B cell (primary cell): ENCODE measurements at regions not wholly inside any gene's neighbourhood (a gene's known extent, or its start where the extent isn't known, plus 50 kb on each side); places are given as distances from the start of the nearest gene placed in this dataset.

Experiments used
- ATAC-seq: fragments of 200-7000 bp; cut with Tn5 transposase; one replicate; pipeline ENCODE4 v1.10.0; 2021; ENCODE audit warnings: low read depth, mild to moderate bottlenecking, moderate number of reproducible peaks, moderate library complexity
- CTCF ChIA-PET: fragments of 350-600 bp; sonication (Branson Sonifier 250); formaldehyde crosslinking; loops from one replicate; lab custom pipeline; 2021; ENCODE audit warnings: antibody characterized with exemption, inconsistent platforms; lab: Charles Lee
- POLR2A ChIA-PET: fragments of 350-600 bp; sonication (Branson Sonifier 250); formaldehyde crosslinking; loops from one replicate; lab custom pipeline; 2021; ENCODE audit warnings: antibody characterized with exemption; lab: Charles Lee
- DNase-seq: peaks from one replicate; pipeline ENCODE4 v3.0.0; 2013
- H2AFZ ChIP-seq: 2 replicates; pipeline ENCODE4 v1.6.1; 2012; ENCODE audit warnings: mild to moderate bottlenecking, low read depth, low read length; ENCODE audit not compliant: insufficient read depth, poor library complexity, severe bottlenecking
- H3K27ac ChIP-seq, 2 donors: 1 replicate in 1 of 2; 2 replicates in 1 of 2; pipeline ENCODE4 v1.5.1; 2012 to 2013; ENCODE audit warnings: low read length in 2 of 2, mild to moderate bottlenecking in 2 of 2, moderate library complexity in 1 of 2
- H3K27me3 ChIP-seq, 4 experiments: fragments of 200-600 bp in 1 of 4; sonication (generic) in 1 of 4; replicated peaks in 1 of 4; 1 replicate in 2 of 4; 2 replicates in 2 of 4; pipeline versions ENCODE4 v1.6.1 to v1.7.0; 2013 to 2016; ENCODE audit warnings: low read length in 3 of 4, mild to moderate bottlenecking in 2 of 4, mixed read lengths in 1 of 4, moderate library complexity in 1 of 4; ENCODE audit not compliant: insufficient read depth in 4 of 4, control insufficient read depth in 3 of 4; ENCODE audit errors: control extremely low read depth in 1 of 4
- H3K36me3 ChIP-seq, 2 experiments: replicated peaks in 1 of 2; 1 replicate in 1 of 2; 2 replicates in 1 of 2; pipeline versions ENCODE4 v1.6.1 to v1.7.1; 2013; ENCODE audit warnings: low read length in 1 of 2; ENCODE audit not compliant: insufficient read depth in 2 of 2, control insufficient read depth in 1 of 2; ENCODE audit errors: control extremely low read depth in 1 of 2, extremely low read depth in 1 of 2
- H3K4me1 ChIP-seq, 2 donors: fragments of 200-600 bp in 1 of 2; sonication (generic) in 1 of 2; 1 replicate in 1 of 2; 2 replicates in 1 of 2; pipeline versions ENCODE4 v1.5.1 to v1.6.1; 2013 to 2017; ENCODE audit warnings: low read length in 2 of 2; ENCODE audit not compliant: control insufficient read depth in 2 of 2, insufficient read depth in 2 of 2
- H3K4me2 ChIP-seq: replicated peaks from 2 replicates; pipeline ENCODE3; 2012; ENCODE audit warnings: mild to moderate bottlenecking, low read depth, low read length; ENCODE audit not compliant: poor library complexity, severe bottlenecking
- H3K4me3 ChIP-seq, 5 experiments: fragments of 200-600 bp in 1 of 5; sonication (generic) in 1 of 5; 1 replicate in 3 of 5; 2 replicates in 2 of 5; pipeline versions ENCODE4 v1.5.1 to v1.7.0; 2011 to 2016; ENCODE audit warnings: low read length in 4 of 5, mild to moderate bottlenecking in 4 of 5, low read depth in 2 of 5, control low read depth in 1 of 5, moderate library complexity in 1 of 5; ENCODE audit not compliant: insufficient read depth in 1 of 5; ENCODE audit errors: control extremely low read depth in 1 of 5, extremely low read depth in 1 of 5
- H3K79me2 ChIP-seq: fragments of 200-600 bp; sonication (generic); one replicate; pipeline ENCODE4 v1.6.0; 2016; ENCODE audit warnings: low read length; ENCODE audit not compliant: control insufficient read depth, insufficient read depth
- H3K9ac ChIP-seq: fragments of 200-600 bp; sonication (generic); 2 replicates; pipeline ENCODE4 v1.6.1; 2017; ENCODE audit warnings: mild to moderate bottlenecking, low read length, moderate library complexity
- H3K9me3 ChIP-seq, 3 donors: one replicate each; pipeline versions ENCODE4 v1.6.1 to v1.7.1; 2013; ENCODE audit warnings: low read length in 2 of 3; ENCODE audit not compliant: control insufficient read depth in 2 of 3, insufficient read depth in 1 of 3; ENCODE audit errors: control extremely low read depth in 1 of 3
- H4K20me1 ChIP-seq: 2 replicates; pipeline ENCODE4 v1.6.0; 2012; ENCODE audit warnings: mild to moderate bottlenecking, low read length; ENCODE audit not compliant: insufficient read depth, control insufficient read depth, poor library complexity, severe bottlenecking
- H3K27ac Mint-ChIP-seq: one replicate; pipeline ENCODE4 v1.8.0; 2021; ENCODE audit warnings: mixed read lengths
- H3K27me3 Mint-ChIP-seq: one replicate; pipeline ENCODE4 v1.8.0; 2021; ENCODE audit warnings: mixed read lengths
- H3K4me1 Mint-ChIP-seq: one replicate; pipeline ENCODE4 v1.8.0; 2021; ENCODE audit warnings: mixed read lengths
- H3K4me3 Mint-ChIP-seq: one replicate; pipeline ENCODE4 v1.8.0; 2021; ENCODE audit warnings: mixed read lengths
- H3K9me3 Mint-ChIP-seq: one replicate; pipeline ENCODE4 v1.8.0; 2022; ENCODE audit warnings: mixed read lengths; ENCODE audit not compliant: insufficient read depth
- EZH2 ChIP-seq: IDR thresholded peaks from 2 replicates; pipeline ENCODE4 v1.6.1; 2012; ENCODE audit warnings: borderline replicate concordance, low read depth, mild to moderate bottlenecking, moderate library complexity, low read length; ENCODE audit not compliant: insufficient read depth, poor library complexity, severe bottlenecking
- WGBS: methylation state at CpG from one replicate; pipeline ENCODE4 v1.1.5; 2013; ENCODE audit warnings: missing lambda C conversion rate; ENCODE audit not compliant: insufficient coverage; 5-methylcytosine and 5-hydroxymethylcytosine counted together
- intact Hi-C: fragments of 100-400 bp; cut with micrococcal nuclease; formaldehyde crosslinking; loops from one replicate; pipeline ENCODE4 v1.10.0; 2022
- TF ChIP-seq, protein P1 (sequence below): fragments of 200-600 bp; IDR thresholded peaks from one replicate; pipeline ENCODE4 v1.8.0; 2022; ENCODE audit warnings: antibody characterized with exemption, mild to moderate bottlenecking

DNA sequence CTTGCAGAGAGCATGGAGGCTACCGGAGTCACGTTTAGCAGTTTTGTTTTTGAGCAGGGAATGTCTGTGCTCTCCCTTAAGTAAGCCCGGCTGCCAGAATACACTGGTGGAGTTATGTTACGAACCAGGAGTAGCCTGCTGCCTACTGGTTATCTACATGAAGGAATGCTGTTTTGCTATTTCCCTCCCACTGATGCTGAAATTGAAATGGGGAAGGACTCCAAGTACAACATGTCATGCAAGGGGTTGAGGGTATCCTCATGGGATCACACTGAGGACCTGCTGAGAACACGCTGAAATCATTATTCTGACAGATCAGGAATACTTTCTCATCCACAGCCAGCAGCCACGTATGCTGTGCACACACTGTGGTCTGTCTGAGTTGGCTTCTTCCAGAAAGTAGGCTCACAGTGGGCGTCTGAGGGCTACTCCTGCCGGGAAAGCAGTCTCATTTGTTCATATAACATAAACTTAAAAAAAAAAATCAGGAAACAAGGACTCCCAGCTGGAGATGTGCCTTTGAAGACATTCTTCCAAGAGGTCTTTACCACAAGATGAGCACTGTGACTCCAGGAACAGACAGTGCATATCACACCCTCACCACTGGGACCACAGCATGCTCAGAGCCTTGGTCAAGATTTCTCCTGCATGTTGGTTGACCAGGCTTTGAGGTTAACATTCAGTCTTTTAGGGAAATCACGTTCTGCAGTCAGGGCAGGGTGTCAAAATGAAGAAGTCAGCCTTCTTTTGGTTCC, 300.4 kb upstream of the RASGRP1 start:
- H3K9ac ChIP-seq, result no peak overlapping the region
- no peak overlapping the region for H3K27ac ChIP-seq
- no peaks in the 10 kb centered on the region for H3K36me3 ChIP-seq
- ATAC-seq, result no peak
- H3K79me2 ChIP-seq, result no peaks in the 10 kb centered on the region
- no peaks in the 10 kb centered on the region for H3K4me1 ChIP-seq
- Mint-ChIP-seq H3K27ac (no peak overlapping the region), H3K9me3 (no peaks in the 10 kb centered on the region), H3K4me1 (no peaks in the 10 kb centered on the region), H3K27me3 (peaks cover 11% of the 10 kb centered on the region), H3K4me3 (no peak overlapping the region)
- ChIA-PET CTCF (no interaction called here), POLR2A (no interaction called here)
- H3K27me3 ChIP-seq, result no peaks in the 10 kb centered on the region
- intact Hi-C loops, result no loop called here
- WGBS, result 74% methylated on average over 6 of the region's 9 CpGs
- DNase-seq, result no peak
- H4K20me1 ChIP-seq, result no peaks in the 10 kb centered on the region
- no peaks in the 10 kb centered on the region for H3K9me3 ChIP-seq
- no peak overlapping the region for H3K4me3 ChIP-seq
- TF ChIP-seq EZH2, result no peak
- TF ChIP-seq, protein P1, sequence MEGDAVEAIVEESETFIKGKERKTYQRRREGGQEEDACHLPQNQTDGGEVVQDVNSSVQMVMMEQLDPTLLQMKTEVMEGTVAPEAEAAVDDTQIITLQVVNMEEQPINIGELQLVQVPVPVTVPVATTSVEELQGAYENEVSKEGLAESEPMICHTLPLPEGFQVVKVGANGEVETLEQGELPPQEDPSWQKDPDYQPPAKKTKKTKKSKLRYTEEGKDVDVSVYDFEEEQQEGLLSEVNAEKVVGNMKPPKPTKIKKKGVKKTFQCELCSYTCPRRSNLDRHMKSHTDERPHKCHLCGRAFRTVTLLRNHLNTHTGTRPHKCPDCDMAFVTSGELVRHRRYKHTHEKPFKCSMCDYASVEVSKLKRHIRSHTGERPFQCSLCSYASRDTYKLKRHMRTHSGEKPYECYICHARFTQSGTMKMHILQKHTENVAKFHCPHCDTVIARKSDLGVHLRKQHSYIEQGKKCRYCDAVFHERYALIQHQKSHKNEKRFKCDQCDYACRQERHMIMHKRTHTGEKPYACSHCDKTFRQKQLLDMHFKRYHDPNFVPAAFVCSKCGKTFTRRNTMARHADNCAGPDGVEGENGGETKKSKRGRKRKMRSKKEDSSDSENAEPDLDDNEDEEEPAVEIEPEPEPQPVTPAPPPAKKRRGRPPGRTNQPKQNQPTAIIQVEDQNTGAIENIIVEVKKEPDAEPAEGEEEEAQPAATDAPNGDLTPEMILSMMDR, result no peak
- no peak overlapping the region for H3K4me2 ChIP-seq
- H2AFZ ChIP-seq, result no peak overlapping the region

DNA sequence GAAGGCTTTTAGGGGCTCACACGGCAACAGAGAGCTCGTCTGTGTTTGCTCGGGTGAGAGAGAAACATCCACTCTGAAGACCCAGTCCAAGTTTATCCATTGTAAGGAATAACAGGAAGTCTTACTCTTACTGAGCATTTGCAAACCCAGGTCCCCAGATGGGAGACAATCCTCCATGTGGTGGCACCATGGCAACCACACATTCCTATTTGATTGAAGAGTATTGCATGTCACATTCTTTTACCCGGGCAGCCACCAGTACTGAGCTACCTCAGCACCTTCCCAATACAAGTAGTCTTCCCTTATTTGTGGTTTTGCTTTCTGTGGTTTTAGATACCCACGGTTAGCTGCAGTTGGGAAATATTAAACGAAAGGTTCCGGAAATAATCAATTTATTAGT, 302.9 kb upstream of the RASGRP1 start:
- no peaks in the 10 kb centered on the region for H3K9me3 Mint-ChIP-seq
- TF ChIP-seq, protein P1, result no peak
- TF ChIP-seq EZH2, result no peak
- H3K9me3 ChIP-seq, result peaks cover 0 to 4% (median 0%) of the 10 kb centered on the region in 3 donors
- H3K27ac ChIP-seq, result no peak overlapping the region
- no peak overlapping the region for H3K4me2 ChIP-seq
- H3K36me3 ChIP-seq, result no peaks in the 10 kb centered on the region
- H3K4me1 Mint-ChIP-seq, result no peaks in the 10 kb centered on the region
- peaks cover 11% of the 10 kb centered on the region for H3K27me3 Mint-ChIP-seq
- WGBS, result 100% methylated on average over 1 of the region's 7 CpGs
- ATAC-seq, result no peak
- no peak overlapping the region for H3K4me3 ChIP-seq
- no peak overlapping the region for H3K9ac ChIP-seq
- H2AFZ ChIP-seq, result no peak overlapping the region
- no peak overlapping the region for H3K27ac Mint-ChIP-seq
- intact Hi-C loops, result no loop called here
- H3K79me2 ChIP-seq, result no peaks in the 10 kb centered on the region
- ChIA-PET POLR2A (no interaction called here), CTCF (no interaction called here)
- no peaks in the 10 kb centered on the region for H3K27me3 ChIP-seq
- no peaks in the 10 kb centered on the region for H3K4me1 ChIP-seq
- H3K4me3 Mint-ChIP-seq, result no peak overlapping the region
- no peak for DNase-seq
- no peaks in the 10 kb centered on the region for H4K20me1 ChIP-seq
